Endothelial cell of umbilical vein (primary cell): ENCODE measurements at regions not wholly inside any gene's neighbourhood (a gene's known extent, or its start where the extent isn't known, plus 50 kb on each side); places are given as distances from the start of the nearest gene placed in this dataset.

Experiments used
- BruUV-seq: library from RNA; stranded (reverse); fragments of 400-500 nt; replicated peaks from 2 replicates; lab custom pipeline; 2021; lab: Mats Ljungman, UMichigan
- CTCF ChIA-PET: fragments of 300-600, 350-600 bp; sonication (Branson Sonifier 250); formaldehyde crosslinking; loops from one replicate; lab custom pipeline; 2021; ENCODE audit warnings: antibody characterized with exemption, inconsistent platforms; lab: Charles Lee
- POLR2A ChIA-PET: fragments of 300-600, 350-600 bp; sonication (Branson Sonifier 250); formaldehyde crosslinking; loops from one replicate; lab custom pipeline; 2021; ENCODE audit warnings: antibody characterized with exemption, inconsistent platforms; lab: Charles Lee
- DNase-seq: peaks from one replicate; pipeline ENCODE4 v3.0.0-alpha.2; 2011; ENCODE audit warnings: low read depth, low spot score
- FAIRE-seq: peaks from 2 replicates; lab custom pipeline; 2011; peaks lifted over from hg19 to GRCh38; lab: Jason Lieb, UNC
- H2AFZ ChIP-seq: 2 replicates; pipeline ENCODE4 v1.6.0; 2012; ENCODE audit warnings: low read depth, low read length, control low read depth, inconsistent platforms
- H3K27ac ChIP-seq: 2 replicates; pipeline ENCODE4 v1.5.1; 2011; ENCODE audit warnings: low read depth, mild to moderate bottlenecking, control low read depth, low read length, moderate library complexity; ENCODE audit not compliant: insufficient read depth
- H3K27me3 ChIP-seq, 2 experiments: 2 replicates each; pipeline versions ENCODE4 v1.6.0 to v1.6.1; 2011; ENCODE audit warnings: low read length in 2 of 2, mixed read lengths in 1 of 2; ENCODE audit not compliant: control insufficient read depth in 2 of 2, insufficient read depth in 2 of 2
- H3K36me3 ChIP-seq, 2 experiments: 2 replicates in 1 of 2; 3 replicates in 1 of 2; pipeline ENCODE4 v1.5.1; 2011; ENCODE audit warnings: low read length in 2 of 2, mild to moderate bottlenecking in 1 of 2, moderate library complexity in 1 of 2; ENCODE audit not compliant: control insufficient read depth in 2 of 2, insufficient read depth in 2 of 2; ENCODE audit errors: extremely low read depth in 1 of 2
- H3K4me1 ChIP-seq: 3 replicates; pipeline ENCODE4 v1.5.1; 2011; ENCODE audit warnings: mild to moderate bottlenecking, low read length; ENCODE audit not compliant: control insufficient read depth, insufficient read depth; ENCODE audit errors: extremely low read depth
- H3K4me2 ChIP-seq: 2 replicates; pipeline ENCODE4 v1.6.1; 2011; ENCODE audit warnings: low read length, control low read depth, mixed read lengths; ENCODE audit not compliant: insufficient read depth
- H3K4me3 ChIP-seq, 3 experiments: fragments of 200-600 bp in 1 of 3; sonication (generic), shearing (Covaris generic) in 1 of 3; replicated peaks in 1 of 3; 2 replicates each; pipeline ENCODE4 v1.5.1; 2011 to 2016; ENCODE audit warnings: control low read depth in 3 of 3, low read length in 3 of 3, mild to moderate bottlenecking in 2 of 3, inconsistent platforms in 1 of 3, low read depth in 1 of 3, moderate library complexity in 1 of 3; ENCODE audit not compliant: insufficient read depth in 1 of 3
- H3K79me2 ChIP-seq: 2 replicates; pipeline ENCODE4 v1.6.0; 2012; ENCODE audit warnings: low read length, inconsistent platforms; ENCODE audit not compliant: control insufficient read depth, insufficient read depth
- H3K9ac ChIP-seq: replicated peaks from 2 replicates; pipeline ENCODE3; 2011; ENCODE audit warnings: low read length, control low read depth; ENCODE audit not compliant: insufficient read depth; ENCODE audit errors: extremely low read depth
- H3K9me1 ChIP-seq: replicated peaks from 3 replicates; pipeline ENCODE4 v1.6.0; 2011; ENCODE audit warnings: mild to moderate bottlenecking, low read length; ENCODE audit not compliant: control insufficient read depth, insufficient read depth; ENCODE audit errors: extremely low read depth
- H3K9me3 ChIP-seq: replicated peaks from 2 replicates; pipeline ENCODE4 v1.5.1; 2012; ENCODE audit warnings: low read length, inconsistent platforms; ENCODE audit not compliant: control insufficient read depth, insufficient read depth
- H4K20me1 ChIP-seq: replicated peaks from 2 replicates; pipeline ENCODE3; 2011; ENCODE audit warnings: mild to moderate bottlenecking, low read length; ENCODE audit not compliant: control insufficient read depth, insufficient read depth; ENCODE audit errors: extremely low read depth
- EZH2 ChIP-seq: IDR thresholded peaks from 2 replicates; pipeline ENCODE4 v1.6.1; 2012; ENCODE audit warnings: borderline replicate concordance, low read depth, mild to moderate bottlenecking, moderate library complexity, low read length, inconsistent platforms; ENCODE audit not compliant: severe bottlenecking
- FOS ChIP-seq: IDR thresholded peaks from 2 replicates; pipeline ENCODE4 v1.6.1; 2011; ENCODE audit warnings: mild to moderate bottlenecking, low read length, moderate library complexity, borderline replicate concordance; ENCODE audit not compliant: insufficient read depth
- GATA2 ChIP-seq: IDR thresholded peaks from 2 replicates; pipeline ENCODE4 v1.7.0; 2011; ENCODE audit warnings: low read depth, mild to moderate bottlenecking, moderate library complexity, mixed read lengths, low read length; ENCODE audit not compliant: insufficient read length, insufficient read depth
- JUN ChIP-seq: IDR thresholded peaks from 2 replicates; pipeline ENCODE4 v1.6.1; 2011; ENCODE audit warnings: borderline replicate concordance, low read depth; ENCODE audit not compliant: insufficient read length, insufficient read depth
- MAX ChIP-seq: IDR thresholded peaks from 2 replicates; pipeline ENCODE4 v1.6.1; 2011; ENCODE audit not compliant: insufficient read depth, insufficient read length
- MYC ChIP-seq: IDR thresholded peaks from one replicate; pipeline ENCODE4 v1.6.1; 2011; ENCODE audit warnings: mild to moderate bottlenecking, low read depth, low read length
- POLR2A ChIP-seq: IDR thresholded peaks from 2 replicates; pipeline ENCODE4 v1.6.1; 2012; ENCODE audit warnings: low read depth, mild to moderate bottlenecking, control low read depth, low read length
- POLR2AphosphoS5 ChIP-seq: IDR thresholded peaks from 2 replicates; pipeline ENCODE4 v1.6.1; 2012; ENCODE audit warnings: low read depth, mild to moderate bottlenecking, control low read depth, low read length, moderate library complexity; ENCODE audit not compliant: insufficient read depth
- dilution Hi-C: fragments of 300-500 bp; cut with MboI; formaldehyde crosslinking; loops from one replicate; pipeline ENCODE4 v1.15.0; 2019; ENCODE audit warnings: low sequenced_read_pairs; ENCODE audit not compliant: extremely low pct_ligation_motif_present
- intact Hi-C: fragments of 100-400 bp; cut with micrococcal nuclease; formaldehyde crosslinking; loops from one replicate; pipeline ENCODE4 v1.10.0; 2022
- TF ChIP-seq, protein P1 (sequence below), 2 donors: IDR thresholded peaks; 1 replicate in 1 of 2; 2 replicates in 1 of 2; pipeline ENCODE4 v1.5.1; 2011; ENCODE audit warnings: low read length in 2 of 2, mild to moderate bottlenecking in 2 of 2, moderate library complexity in 2 of 2, control low read depth in 1 of 2, inconsistent platforms in 1 of 2, low read depth in 1 of 2; ENCODE audit not compliant: insufficient read depth in 1 of 2; ENCODE audit errors: extremely low read depth in 1 of 2

GRCh38 chr3:117786349-117786748 lies 1076.8 kb downstream of the TUSC7 start:
- intact Hi-C loops, result no loop called here
- CTCF ChIA-PET, result interaction anchor here (0.6 kb wide), 1 partner anchor 12 kb away, joined by 3 read pairs; no protein-coding TSS in a partner anchor

More at GRCh38 chr3:117786349-117786748, 1076.8 kb downstream of the TUSC7 start:
- H3K4me3 ChIP-seq, result no peak overlapping the region
- H3K27ac ChIP-seq, result no peak overlapping the region
- no peaks in the 10 kb centered on the region for H4K20me1 ChIP-seq
- DNase-seq (no peak), FAIRE-seq (no peak)
- TF ChIP-seq JUN, result no peak
- TF ChIP-seq FOS, result no peak
- TF ChIP-seq, protein P1, sequence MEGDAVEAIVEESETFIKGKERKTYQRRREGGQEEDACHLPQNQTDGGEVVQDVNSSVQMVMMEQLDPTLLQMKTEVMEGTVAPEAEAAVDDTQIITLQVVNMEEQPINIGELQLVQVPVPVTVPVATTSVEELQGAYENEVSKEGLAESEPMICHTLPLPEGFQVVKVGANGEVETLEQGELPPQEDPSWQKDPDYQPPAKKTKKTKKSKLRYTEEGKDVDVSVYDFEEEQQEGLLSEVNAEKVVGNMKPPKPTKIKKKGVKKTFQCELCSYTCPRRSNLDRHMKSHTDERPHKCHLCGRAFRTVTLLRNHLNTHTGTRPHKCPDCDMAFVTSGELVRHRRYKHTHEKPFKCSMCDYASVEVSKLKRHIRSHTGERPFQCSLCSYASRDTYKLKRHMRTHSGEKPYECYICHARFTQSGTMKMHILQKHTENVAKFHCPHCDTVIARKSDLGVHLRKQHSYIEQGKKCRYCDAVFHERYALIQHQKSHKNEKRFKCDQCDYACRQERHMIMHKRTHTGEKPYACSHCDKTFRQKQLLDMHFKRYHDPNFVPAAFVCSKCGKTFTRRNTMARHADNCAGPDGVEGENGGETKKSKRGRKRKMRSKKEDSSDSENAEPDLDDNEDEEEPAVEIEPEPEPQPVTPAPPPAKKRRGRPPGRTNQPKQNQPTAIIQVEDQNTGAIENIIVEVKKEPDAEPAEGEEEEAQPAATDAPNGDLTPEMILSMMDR (IDR thresholded peaks at IDR 0.05; ENCODE audit: extremely low read depth in 1 of 2, insufficient read depth in 1 of 2, low read depth in 1 of 2, low read length in 2 of 2), result no peak
- TF ChIP-seq POLR2AphosphoS5, result no peak
- TF ChIP-seq MYC, result no peak
- TF ChIP-seq MAX, result no peak
- TF ChIP-seq GATA2, result no peak
- no peak for TF ChIP-seq POLR2A
- TF ChIP-seq EZH2, result no peak
- H3K79me2 ChIP-seq, result no peaks in the 10 kb centered on the region
- no peaks in the 10 kb centered on the region for H3K9me1 ChIP-seq
- no peak overlapping the region for H2AFZ ChIP-seq
- POLR2A ChIA-PET, result no interaction called here
- no peaks in the 10 kb centered on the region for H3K4me1 ChIP-seq
- no TSS peak for BruUV-seq
- no peaks in the 10 kb centered on the region for H3K36me3 ChIP-seq
- no peaks in the 10 kb centered on the region for H3K27me3 ChIP-seq
- no peak overlapping the region for H3K9ac ChIP-seq
- no peak overlapping the region for H3K4me2 ChIP-seq
- no peaks in the 10 kb centered on the region for H3K9me3 ChIP-seq
- dilution Hi-C loops, result no loop called here
